Ovary (tissue), 3 donors: ENCODE measurements at regions not wholly inside any gene's neighbourhood (a gene's known extent, or its start where the extent isn't known, plus 50 kb on each side); places are given as distances from the start of the nearest gene placed in this dataset.

Experiments used
- CTCF ChIP-seq, 3 donors: fragments of 450-650 bp in 2 of 3; fragments of 200-600 bp in 1 of 3; IDR thresholded peaks; one replicate each; pipeline versions ENCODE4 v1.5.1 to v1.8.0; 2016 to 2022; ENCODE audit warnings: antibody characterized with exemption in 3 of 3, mild to moderate bottlenecking in 1 of 3
- EP300 ChIP-seq: sonication (generic); formaldehyde crosslinking; IDR thresholded peaks from one replicate; pipeline ENCODE4 v1.6.1; 2017; ENCODE audit warnings: antibody characterized with exemption
- POLR2A ChIP-seq: fragments of 450-650 bp; IDR thresholded peaks from one replicate; pipeline ENCODE4 v1.6.1; 2017; ENCODE audit warnings: antibody characterized with exemption, mild to moderate bottlenecking, moderate library complexity
- donor health status: DM: no; HTN: no; CAD: no.

DNA sequence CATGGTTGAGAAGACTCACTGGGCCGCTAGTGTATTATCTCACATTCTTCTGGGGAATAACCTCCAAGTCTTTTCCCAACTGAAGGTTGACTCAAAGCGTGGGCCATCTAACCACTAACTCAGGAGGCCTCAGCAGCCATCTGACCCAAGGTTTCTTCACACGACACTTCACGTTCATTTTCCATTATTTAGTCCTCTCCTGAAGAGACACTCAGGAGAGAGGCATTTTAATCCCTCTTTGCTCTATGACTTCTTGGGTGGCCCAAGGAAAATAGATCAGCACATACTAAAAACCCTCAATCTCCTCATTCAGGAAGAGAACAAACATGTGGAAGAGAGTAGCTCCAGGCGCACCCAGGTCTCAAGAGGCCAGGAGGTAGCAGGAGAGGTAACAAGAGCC is 252.8 kb upstream of the FOXF1 start:
- TF ChIP-seq CTCF (IDR thresholded peaks at IDR 0.05) (no peak), POLR2A (no peak), EP300 (no peak)
